ENCODE measurements at regions not wholly inside any gene's neighbourhood (a gene's known extent, or its start where the extent isn't known, plus 50 kb on each side); places are given as distances from the start of the nearest gene placed in this dataset.

GRCh38 chr5:74543162-74543995 lies 97.1 kb downstream of the ENC1 start:
- TF ChIP-seq POLR2A (IDR thresholded peaks at IDR 0.05; ENCODE audit: low read depth, low read length) (no peak), POLR2AphosphoS5 (IDR thresholded peaks at IDR 0.05; ENCODE audit: low read depth, low read length) (no peak)
